Tibial nerve (tissue), 4 donors: ENCODE measurements at regions not wholly inside any gene's neighbourhood (a gene's known extent, or its start where the extent isn't known, plus 50 kb on each side); places are given as distances from the start of the nearest gene placed in this dataset.
"Not testable (repeated sequence)": the region's sequence is repeated elsewhere in the genome, so short reads cannot be mapped to it uniquely, and the experiment has no call there.

Experiments
- DNase-seq, 2 donors: peaks; one replicate each; pipeline ENCODE4 v3.0.0-alpha.2; 2019; ENCODE audit warnings: low spot score in 2 of 2
- H3K27ac ChIP-seq, 4 donors: fragments of 200-600 bp; sonication (generic) in 3 of 4; one replicate each; pipeline ENCODE4 v1.5.1; 2017 to 2019; ENCODE audit warnings: mild to moderate bottlenecking in 1 of 4
- H3K27me3 ChIP-seq, 2 donors: fragments of 200-600 bp; sonication (generic) in 1 of 2; one replicate each; pipeline versions ENCODE4 v1.5.1 to v1.6.0; 2017 to 2019
- H3K36me3 ChIP-seq, 3 donors: fragments of 200-600 bp; sonication (generic); one replicate each; pipeline ENCODE4 v1.5.1; 2018 to 2019
- H3K4me1 ChIP-seq, 4 donors: fragments of 200-600 bp; sonication (generic) in 3 of 4; one replicate each; pipeline ENCODE4 v1.5.1; 2017 to 2019
- H3K4me3 ChIP-seq, 4 donors: fragments of 200-600 bp; sonication (generic) in 3 of 4; one replicate each; pipeline ENCODE4 v1.5.1; 2017 to 2019; ENCODE audit warnings: mild to moderate bottlenecking in 1 of 4, moderate library complexity in 1 of 4
- H3K9me3 ChIP-seq, 4 donors: fragments of 200-600 bp; sonication (generic) in 3 of 4; one replicate each; pipeline ENCODE4 v1.5.1; 2017 to 2019
- WGBS, 2 donors: methylation state at CpG; one replicate each; pipeline ENCODE4 v1.1.5; 2018; 5-methylcytosine and 5-hydroxymethylcytosine counted together

GRCh38 chr9:42577851-42578250, 394.4 kb downstream of the SPATA31A6 start:
- H3K27me3 ChIP-seq, H3K4me1 ChIP-seq, H3K9me3 ChIP-seq, H3K4me3 ChIP-seq, DNase-seq, H3K27ac ChIP-seq, H3K36me3 ChIP-seq: not testable (repeated sequence)
- WGBS, 2 donors: 61 to 68% methylated on average over 5 to 6 of the region's 8 CpGs
